OCI-LY7 (cell line): ENCODE measurements at regions not wholly inside any gene's neighbourhood (a gene's known extent, or its start where the extent isn't known, plus 50 kb on each side); places are given as distances from the start of the nearest gene placed in this dataset.

Experiments used
- EZH2phosphoT487 ChIP-seq: fragments of 200-600 bp; sonication (generic); IDR thresholded peaks from 2 replicates; pipeline ENCODE4 v1.6.1; 2018; ENCODE audit warnings: low read depth, borderline replicate concordance, mild to moderate bottlenecking, mixed run types, antibody characterized with exemption, low read length, moderate library complexity, mixed read lengths
- TF ChIP-seq, protein P1 (sequence below): fragments of 200-600 bp; sonication (generic); conservative IDR thresholded peaks from 2 replicates; pipeline ENCODE4 v1.5.1; 2014; ENCODE audit warnings: mild to moderate bottlenecking, antibody characterized with exemption, low read length, moderate library complexity, mixed read lengths

DNA sequence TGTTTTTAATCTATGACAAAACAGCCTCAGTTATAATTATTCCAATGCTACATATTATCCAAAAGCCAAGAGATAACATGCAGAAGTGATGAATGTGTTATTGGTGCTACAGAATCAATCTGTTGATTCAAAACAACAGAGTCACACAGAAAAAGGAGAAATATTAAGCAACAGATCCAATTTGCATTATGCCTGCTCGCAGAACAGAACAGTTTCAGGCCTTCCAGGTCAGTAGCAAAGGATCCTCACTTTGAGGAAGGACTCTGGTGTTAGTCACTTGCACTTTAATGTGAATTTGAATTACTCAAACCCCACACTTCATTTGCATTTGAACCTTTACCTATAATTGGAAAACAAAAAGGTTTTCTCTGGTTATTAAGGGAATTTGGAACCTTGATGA, 198.6 kb upstream of the NT5E start:
- TF ChIP-seq, protein P1, sequence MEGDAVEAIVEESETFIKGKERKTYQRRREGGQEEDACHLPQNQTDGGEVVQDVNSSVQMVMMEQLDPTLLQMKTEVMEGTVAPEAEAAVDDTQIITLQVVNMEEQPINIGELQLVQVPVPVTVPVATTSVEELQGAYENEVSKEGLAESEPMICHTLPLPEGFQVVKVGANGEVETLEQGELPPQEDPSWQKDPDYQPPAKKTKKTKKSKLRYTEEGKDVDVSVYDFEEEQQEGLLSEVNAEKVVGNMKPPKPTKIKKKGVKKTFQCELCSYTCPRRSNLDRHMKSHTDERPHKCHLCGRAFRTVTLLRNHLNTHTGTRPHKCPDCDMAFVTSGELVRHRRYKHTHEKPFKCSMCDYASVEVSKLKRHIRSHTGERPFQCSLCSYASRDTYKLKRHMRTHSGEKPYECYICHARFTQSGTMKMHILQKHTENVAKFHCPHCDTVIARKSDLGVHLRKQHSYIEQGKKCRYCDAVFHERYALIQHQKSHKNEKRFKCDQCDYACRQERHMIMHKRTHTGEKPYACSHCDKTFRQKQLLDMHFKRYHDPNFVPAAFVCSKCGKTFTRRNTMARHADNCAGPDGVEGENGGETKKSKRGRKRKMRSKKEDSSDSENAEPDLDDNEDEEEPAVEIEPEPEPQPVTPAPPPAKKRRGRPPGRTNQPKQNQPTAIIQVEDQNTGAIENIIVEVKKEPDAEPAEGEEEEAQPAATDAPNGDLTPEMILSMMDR = no peak
- no peak for TF ChIP-seq EZH2phosphoT487
